GM18870 (cell line): ENCODE measurements at regions not wholly inside any gene's neighbourhood (a gene's known extent, or its start where the extent isn't known, plus 50 kb on each side); places are given as distances from the start of the nearest gene placed in this dataset.
"Not testable (repeated sequence)": the region's sequence is repeated elsewhere in the genome, so short reads cannot be mapped to it uniquely, and the experiment has no call there.

Experiments used
- ATAC-seq: cut with Tn5 transposase; IDR thresholded peaks from one replicate; pipeline ENCODE4 v1.9.1; 2021; ENCODE audit warnings: moderate library complexity; ENCODE audit not compliant: unreplicated experiment

- ATAC-seq = not testable (repeated sequence)
Observed at GRCh38 chr4:127277023-127277422, 355.7 kb upstream of the INTU start.

DNA sequence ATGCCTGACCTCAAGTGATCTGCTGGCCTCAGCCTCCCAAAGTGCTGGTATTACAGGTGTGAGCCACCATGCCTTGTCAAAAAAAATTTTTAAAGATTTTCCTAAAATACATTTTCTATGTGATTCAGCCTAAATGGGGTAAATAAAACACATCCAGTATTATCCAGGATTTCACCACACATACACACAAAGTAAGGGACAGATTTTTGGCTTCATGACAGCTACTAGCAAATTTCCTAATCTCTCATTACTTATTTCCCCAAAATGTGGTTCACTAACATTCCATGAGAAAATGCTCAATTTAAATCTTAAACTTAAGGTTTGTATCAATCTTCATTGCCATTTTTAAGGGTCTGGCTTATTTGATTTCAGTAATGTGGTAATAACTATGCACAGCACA is 348.5 kb upstream of the INTU start:
- ATAC-seq = no peak

- no peak for ATAC-seq
Observed at GRCh38 chr4:127291316-127291715, 341.4 kb upstream of the INTU start.

DNA sequence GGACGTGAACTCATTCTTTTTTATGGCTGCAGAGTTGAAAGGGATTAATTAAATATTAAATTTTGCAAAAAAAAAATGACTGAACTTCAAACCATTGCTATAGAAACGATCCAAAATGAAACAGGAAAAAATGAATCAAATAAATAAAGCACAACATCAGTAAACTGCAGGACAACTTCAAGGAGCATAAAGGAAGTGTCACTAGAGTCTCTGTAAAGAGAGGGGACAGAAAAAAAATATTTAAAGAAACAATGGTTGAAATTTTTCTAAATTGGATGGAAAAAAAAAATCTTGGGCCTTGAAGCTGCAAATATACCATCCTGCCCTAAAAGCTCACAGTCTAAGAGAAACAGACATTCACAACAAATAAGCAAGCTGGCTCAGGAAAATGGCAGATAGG is 339.3 kb upstream of the INTU start:
- no peak for ATAC-seq

DNA sequence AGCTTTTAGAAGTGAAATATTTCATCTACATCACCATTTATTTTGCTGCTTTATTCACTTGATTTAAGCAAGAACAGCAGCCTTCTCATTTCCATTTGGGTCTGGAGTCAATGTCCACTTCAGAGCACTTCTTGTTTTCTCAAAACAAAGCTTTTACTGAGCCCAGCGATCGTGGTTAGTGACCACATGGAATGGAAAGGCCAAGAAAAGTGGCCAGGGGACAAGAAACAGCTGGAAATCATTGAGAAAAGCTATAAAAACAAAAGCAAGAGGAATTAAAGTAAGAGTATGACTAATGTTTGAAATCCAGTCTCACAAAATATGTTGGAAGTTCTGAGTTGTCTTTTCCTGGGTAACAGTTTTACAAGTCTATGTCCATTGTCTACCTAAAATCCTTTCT is 328.4 kb upstream of the INTU start:
- no peak for ATAC-seq

DNA sequence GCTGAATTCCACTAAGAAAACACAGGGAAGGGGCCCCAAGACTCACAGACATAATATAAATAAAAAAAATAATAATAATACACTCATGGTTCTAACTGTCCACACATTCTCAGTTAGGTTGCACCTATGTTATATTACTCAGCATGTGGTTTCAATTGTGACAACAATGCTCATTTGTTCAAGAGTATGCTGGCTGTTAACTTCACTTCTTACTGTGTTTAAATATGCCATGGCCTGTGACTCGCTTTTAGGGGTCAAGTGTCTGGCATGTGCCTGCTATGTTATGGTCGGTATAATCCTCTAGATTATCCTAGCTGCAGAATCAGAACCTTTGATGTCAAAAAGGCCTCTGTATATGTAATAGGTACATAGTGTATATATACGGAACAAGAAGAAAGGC is 324.8 kb upstream of the INTU start:
- no peak for ATAC-seq

- no peak for ATAC-seq
Observed at GRCh38 chr4:127309369-127310102, 323.2 kb upstream of the INTU start.

DNA sequence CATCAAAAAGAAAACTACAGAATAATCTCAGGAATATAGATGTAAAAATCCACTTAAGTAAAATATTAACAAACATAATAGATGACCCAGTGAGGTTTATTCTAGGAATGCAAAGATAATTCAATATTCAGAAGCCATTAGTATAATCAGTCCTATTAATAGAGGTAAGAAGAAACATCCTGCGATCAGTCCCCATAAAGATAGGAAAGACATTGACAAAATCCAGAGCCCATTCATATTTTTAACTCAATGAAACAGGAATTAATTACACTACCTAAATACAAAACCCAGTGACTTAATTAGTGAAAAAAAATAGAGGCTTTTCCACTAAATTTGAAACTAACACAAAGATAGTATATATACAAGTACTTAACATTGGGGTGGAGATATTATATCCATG is 321.4 kb upstream of the INTU start:
- no peak for ATAC-seq

GRCh38 chr4:127311924-127312323 is 320.8 kb upstream of the INTU start:
- no peak for ATAC-seq

GRCh38 chr4:127313767-127314166 is 319.0 kb upstream of the INTU start:
- ATAC-seq = no peak

- no peak for ATAC-seq
Observed at GRCh38 chr4:127327491-127327890, 305.3 kb upstream of the INTU start.

GRCh38 chr4:127335073-127335620 is 297.6 kb upstream of the INTU start:
- no peak for ATAC-seq

DNA sequence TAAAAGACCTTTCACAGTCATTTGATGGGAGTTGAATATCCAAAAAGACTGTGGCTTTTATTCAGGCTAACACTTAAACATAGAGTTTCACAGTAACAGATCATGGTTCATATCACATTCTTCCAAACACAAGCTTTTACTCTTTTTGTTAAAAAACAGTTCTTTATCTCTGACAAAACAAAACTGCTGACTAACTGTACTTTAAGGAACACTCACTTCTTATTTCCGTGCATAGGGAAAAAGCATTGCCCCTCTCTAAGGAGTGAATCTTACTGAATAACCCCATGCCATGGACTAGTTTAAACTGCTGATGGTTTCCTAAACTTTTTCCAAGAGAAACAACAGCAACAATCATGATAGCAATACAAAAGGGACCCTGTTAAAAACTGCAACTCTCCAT is 297.0 kb upstream of the INTU start:
- no peak for ATAC-seq

DNA sequence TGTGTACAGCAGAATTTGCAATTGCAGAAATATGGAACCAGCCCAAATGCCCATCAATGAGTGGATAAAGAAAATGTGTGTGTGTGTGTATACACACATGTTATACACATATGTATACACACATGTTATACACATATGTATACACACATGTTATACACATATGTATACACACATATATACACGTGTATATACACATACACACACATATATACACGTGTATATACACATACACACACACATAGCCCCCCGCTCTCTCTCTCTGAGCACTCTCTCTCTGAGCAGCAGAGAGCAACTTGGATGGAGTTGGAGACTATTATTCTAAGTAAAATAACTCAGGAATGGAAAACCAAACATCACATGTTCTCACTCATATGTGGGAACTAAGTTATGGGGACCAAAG is 289.6 kb upstream of the INTU start:
- not testable (repeated sequence) for ATAC-seq

- ATAC-seq = no peak
Observed at GRCh38 chr4:127344071-127344470, 288.7 kb upstream of the INTU start.

DNA sequence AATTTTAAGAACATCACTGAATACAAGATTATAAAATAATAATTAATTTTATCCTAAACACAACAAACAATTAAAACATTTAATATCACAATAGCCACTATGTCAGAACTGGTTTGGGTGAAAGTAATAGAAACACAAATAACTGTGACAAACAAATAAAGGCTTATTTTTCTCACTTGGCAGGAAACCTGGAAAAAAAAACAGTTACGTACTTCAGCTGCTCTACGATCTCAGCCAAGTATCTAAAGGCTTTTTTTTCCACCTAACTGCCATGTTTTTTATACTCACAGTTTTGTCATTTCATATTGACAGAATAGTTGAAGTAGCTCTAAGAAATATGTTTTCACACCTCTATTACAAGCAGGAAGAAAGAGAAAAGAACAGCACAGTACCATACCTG is 284.8 kb upstream of the INTU start:
- no peak for ATAC-seq

DNA sequence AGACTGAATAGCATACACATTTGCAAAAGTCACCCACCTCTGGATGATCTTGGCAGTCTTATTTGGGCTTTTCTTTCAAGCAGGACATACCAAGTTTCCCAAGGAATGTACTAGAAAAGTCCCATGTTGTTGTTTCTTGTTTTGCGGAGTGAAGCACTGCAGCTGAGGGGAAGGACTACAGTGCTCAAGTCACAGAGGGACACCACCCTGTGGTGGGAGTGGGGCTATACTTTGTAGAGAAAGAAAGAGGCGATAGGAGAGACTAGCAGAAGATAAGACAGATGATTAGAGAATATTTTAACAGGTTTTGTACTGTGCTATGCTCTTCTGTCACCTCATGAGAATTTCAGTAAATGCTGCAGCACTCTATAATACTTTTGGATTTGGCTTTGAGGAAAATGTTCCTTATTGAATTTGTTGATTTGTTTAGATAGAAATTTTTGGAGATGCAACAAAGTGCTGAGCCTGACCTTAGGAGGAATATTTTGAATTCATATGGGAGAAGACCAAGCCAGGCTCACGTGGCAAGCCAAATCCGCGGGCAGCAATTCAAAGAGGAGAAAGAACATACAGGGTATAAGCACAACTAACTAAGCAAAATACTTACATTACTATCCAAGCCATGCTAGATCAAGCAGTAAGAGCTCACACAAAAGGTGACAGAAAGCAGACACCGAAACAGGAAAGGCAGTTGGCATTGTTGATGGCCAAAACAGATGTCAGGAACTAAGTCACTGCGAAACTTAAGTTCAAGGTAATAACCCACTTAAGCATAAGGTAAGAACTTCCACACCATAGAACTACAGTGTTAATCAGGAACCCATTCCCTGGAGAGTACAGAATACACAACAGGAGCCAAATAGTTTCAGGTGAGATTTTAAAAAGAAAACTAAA is 280.3 kb upstream of the INTU start:
- ATAC-seq = no peak

GRCh38 chr4:127355743-127356142 is 277.0 kb upstream of the INTU start:
- no peak for ATAC-seq

- ATAC-seq = no peak
Observed at GRCh38 chr4:127357765-127358164, 275.0 kb upstream of the INTU start.

GRCh38 chr4:127362686-127363085 is 270.1 kb upstream of the INTU start:
- no peak for ATAC-seq

- no peak for ATAC-seq
Observed at GRCh38 chr4:127364397-127364796, 268.4 kb upstream of the INTU start.

GRCh38 chr4:127364911-127365310 is 267.8 kb upstream of the INTU start:
- no peak for ATAC-seq
